CD14-positive monocyte (primary cell): ENCODE measurements at regions not wholly inside any gene's neighbourhood (a gene's known extent, or its start where the extent isn't known, plus 50 kb on each side); places are given as distances from the start of the nearest gene placed in this dataset.

ENCODE experiments used
- DNase-seq, 3 donors: peaks; one replicate each; pipeline ENCODE4 v3.0.0-alpha.2; 2011 to 2022
- H2AFZ ChIP-seq: 2 replicates; pipeline ENCODE4 v1.6.0; 2012; ENCODE audit warnings: mild to moderate bottlenecking, low read depth, low read length, inconsistent platforms; ENCODE audit not compliant: insufficient read depth, poor library complexity, severe bottlenecking
- H3K27ac ChIP-seq, 2 donors: 1 replicate in 1 of 2; 2 replicates in 1 of 2; pipeline ENCODE4 v1.5.1; 2012 to 2013; ENCODE audit warnings: low read length in 2 of 2, control low read depth in 1 of 2, inconsistent platforms in 1 of 2, low read depth in 1 of 2, mild to moderate bottlenecking in 1 of 2
- H3K27me3 ChIP-seq, 2 donors: one replicate each; pipeline versions ENCODE4 v1.6.0 to v1.6.1; 2011 to 2013; ENCODE audit warnings: low read length in 2 of 2; ENCODE audit not compliant: control insufficient read depth in 2 of 2, insufficient read depth in 2 of 2
- H3K36me3 ChIP-seq, 2 donors: replicated peaks in 1 of 2; 1 replicate in 1 of 2; 2 replicates in 1 of 2; pipeline versions ENCODE4 v1.5.1 to v1.6.1; 2012 to 2013; ENCODE audit warnings: low read length in 2 of 2, control low read depth in 1 of 2, inconsistent platforms in 1 of 2, mild to moderate bottlenecking in 1 of 2; ENCODE audit not compliant: insufficient read depth in 2 of 2, control insufficient read depth in 1 of 2
- H3K4me1 ChIP-seq, 2 donors: 1 replicate in 1 of 2; 2 replicates in 1 of 2; pipeline versions ENCODE4 v1.5.1 to v1.6.1; 2012 to 2013; ENCODE audit warnings: low read length in 2 of 2, control low read depth in 1 of 2, inconsistent platforms in 1 of 2, mild to moderate bottlenecking in 1 of 2, moderate library complexity in 1 of 2; ENCODE audit not compliant: insufficient read depth in 2 of 2, control insufficient read depth in 1 of 2
- H3K4me2 ChIP-seq: replicated peaks from 2 replicates; pipeline ENCODE3; 2012; ENCODE audit warnings: low read length, moderate library complexity, mild to moderate bottlenecking; ENCODE audit not compliant: poor library complexity, severe bottlenecking; ENCODE audit errors: extremely low read depth
- H3K4me3 ChIP-seq, 3 experiments: fragments of 200-600 bp in 1 of 3; sonication (generic) in 1 of 3; replicated peaks in 1 of 3; 1 replicate in 2 of 3; 2 replicates in 1 of 3; pipeline ENCODE4 v1.5.1; 2011 to 2013; ENCODE audit warnings: low read length in 3 of 3, mild to moderate bottlenecking in 3 of 3, control low read depth in 2 of 3, low read depth in 2 of 3, inconsistent platforms in 1 of 3, moderate library complexity in 1 of 3
- H3K79me2 ChIP-seq: 2 replicates; pipeline ENCODE4 v1.6.0; 2012; ENCODE audit warnings: mild to moderate bottlenecking, control low read depth, inconsistent platforms, low read length, moderate library complexity; ENCODE audit not compliant: insufficient read depth
- H3K9ac ChIP-seq: 2 replicates; pipeline ENCODE4 v1.6.0; 2017; ENCODE audit warnings: low read length, mild to moderate bottlenecking; ENCODE audit not compliant: insufficient read depth, poor library complexity, severe bottlenecking
- H3K9me3 ChIP-seq, 2 donors: replicated peaks in 1 of 2; 1 replicate in 1 of 2; 2 replicates in 1 of 2; pipeline versions ENCODE4 v1.5.1 to v1.6.1; 2012 to 2013; ENCODE audit warnings: low read length in 2 of 2, control low read depth in 1 of 2; ENCODE audit not compliant: control insufficient read depth in 1 of 2, insufficient read depth in 1 of 2
- H4K20me1 ChIP-seq: 2 replicates; pipeline ENCODE4 v1.6.0; 2012; ENCODE audit warnings: mild to moderate bottlenecking, low read length, control low read depth, moderate library complexity; ENCODE audit not compliant: insufficient read depth
- H3K27ac Mint-ChIP-seq, 7 donors: one replicate each; pipeline ENCODE4 v1.8.0; 2020; ENCODE audit warnings: mild to moderate bottlenecking in 7 of 7, mixed read lengths in 7 of 7, moderate library complexity in 6 of 7, inconsistent platforms in 2 of 7
- H3K27me3 Mint-ChIP-seq, 3 donors: one replicate each; pipeline ENCODE4 v1.8.0; 2021 to 2022; ENCODE audit warnings: low read depth in 3 of 3, mild to moderate bottlenecking in 3 of 3, mixed read lengths in 3 of 3, moderate library complexity in 3 of 3, inconsistent platforms in 1 of 3
- H3K36me3 Mint-ChIP-seq, 2 donors: one replicate each; pipeline ENCODE4 v1.8.0; 2020; ENCODE audit warnings: mixed read lengths in 2 of 2, inconsistent platforms in 1 of 2, mild to moderate bottlenecking in 1 of 2
- H3K4me1 Mint-ChIP-seq: one replicate; pipeline ENCODE4 v1.8.0; 2020; ENCODE audit warnings: mild to moderate bottlenecking, mixed read lengths
- H3K4me3 Mint-ChIP-seq, 2 donors: one replicate each; pipeline ENCODE4 v1.8.0; 2020; ENCODE audit warnings: mild to moderate bottlenecking in 2 of 2, mixed read lengths in 2 of 2, moderate library complexity in 1 of 2
- H3K9me3 Mint-ChIP-seq, 7 donors: one replicate each; pipeline ENCODE4 v1.8.0; 2020 to 2022; ENCODE audit warnings: mixed read lengths in 7 of 7, mild to moderate bottlenecking in 6 of 7, moderate library complexity in 6 of 7, inconsistent platforms in 2 of 7
- WGBS: methylation state at CpG from one replicate; pipeline ENCODE4 v1.1.5; 2013; ENCODE audit warnings: missing lambda C conversion rate; ENCODE audit not compliant: insufficient coverage; 5-methylcytosine and 5-hydroxymethylcytosine counted together
- intact Hi-C, 2 donors: fragments of 100-400 bp; cut with micrococcal nuclease; formaldehyde crosslinking; loops; one replicate each; pipeline versions ENCODE4 v1.15.0 to v1.15.1; 2023
- TF ChIP-seq, protein P1 (sequence below): fragments of 200-600 bp; IDR thresholded peaks from one replicate; pipeline ENCODE4 v1.8.0; 2022; ENCODE audit warnings: antibody characterized with exemption, mild to moderate bottlenecking

DNA sequence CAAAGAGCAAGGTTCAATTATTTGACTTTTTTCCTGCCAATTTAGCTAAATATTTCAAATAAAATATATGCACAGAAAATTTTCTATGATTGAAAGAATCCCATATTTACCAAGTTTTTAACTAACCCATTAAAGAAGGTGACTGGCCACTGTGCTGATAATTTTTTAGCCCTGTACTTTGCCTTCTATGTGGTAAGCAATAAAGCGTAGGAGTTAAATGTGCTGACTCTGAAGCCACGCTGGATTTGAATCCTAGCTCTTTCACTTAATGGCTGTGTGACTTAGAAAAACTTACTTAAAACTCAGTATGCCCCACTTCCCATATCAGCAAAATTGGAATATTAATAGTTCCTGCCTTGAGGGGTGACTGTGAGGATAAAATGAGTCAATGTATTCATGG lies 82.1 kb downstream of the NEUROD6 start:
- no peaks in the 10 kb centered on the region for H3K36me3 ChIP-seq
- Mint-ChIP-seq H3K4me3 (no peak overlapping the region), H3K36me3 (no peaks in the 10 kb centered on the region), H3K9me3 (peaks cover 0 to 6% (median 0%) of the 10 kb centered on the region in 7 donors), H3K27ac (no peak overlapping the region), H3K27me3 (no peaks in the 10 kb centered on the region), H3K4me1 (no peaks in the 10 kb centered on the region)
- no CpG with 5 or more reads among the region's 2 CpGs for WGBS
- intact Hi-C loops = no loop called here
- TF ChIP-seq, protein P1, sequence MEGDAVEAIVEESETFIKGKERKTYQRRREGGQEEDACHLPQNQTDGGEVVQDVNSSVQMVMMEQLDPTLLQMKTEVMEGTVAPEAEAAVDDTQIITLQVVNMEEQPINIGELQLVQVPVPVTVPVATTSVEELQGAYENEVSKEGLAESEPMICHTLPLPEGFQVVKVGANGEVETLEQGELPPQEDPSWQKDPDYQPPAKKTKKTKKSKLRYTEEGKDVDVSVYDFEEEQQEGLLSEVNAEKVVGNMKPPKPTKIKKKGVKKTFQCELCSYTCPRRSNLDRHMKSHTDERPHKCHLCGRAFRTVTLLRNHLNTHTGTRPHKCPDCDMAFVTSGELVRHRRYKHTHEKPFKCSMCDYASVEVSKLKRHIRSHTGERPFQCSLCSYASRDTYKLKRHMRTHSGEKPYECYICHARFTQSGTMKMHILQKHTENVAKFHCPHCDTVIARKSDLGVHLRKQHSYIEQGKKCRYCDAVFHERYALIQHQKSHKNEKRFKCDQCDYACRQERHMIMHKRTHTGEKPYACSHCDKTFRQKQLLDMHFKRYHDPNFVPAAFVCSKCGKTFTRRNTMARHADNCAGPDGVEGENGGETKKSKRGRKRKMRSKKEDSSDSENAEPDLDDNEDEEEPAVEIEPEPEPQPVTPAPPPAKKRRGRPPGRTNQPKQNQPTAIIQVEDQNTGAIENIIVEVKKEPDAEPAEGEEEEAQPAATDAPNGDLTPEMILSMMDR = no peak
- H3K27me3 ChIP-seq = no peaks in the 10 kb centered on the region
- no peak overlapping the region for H2AFZ ChIP-seq
- DNase-seq = no peak
- no peak overlapping the region for H3K4me3 ChIP-seq
- H4K20me1 ChIP-seq = no peaks in the 10 kb centered on the region
- no peak overlapping the region for H3K9ac ChIP-seq
- no peaks in the 10 kb centered on the region for H3K4me1 ChIP-seq
- no peak overlapping the region for H3K4me2 ChIP-seq
- H3K79me2 ChIP-seq = no peaks in the 10 kb centered on the region
- H3K27ac ChIP-seq = no peak overlapping the region
- no peaks in the 10 kb centered on the region for H3K9me3 ChIP-seq

DNA sequence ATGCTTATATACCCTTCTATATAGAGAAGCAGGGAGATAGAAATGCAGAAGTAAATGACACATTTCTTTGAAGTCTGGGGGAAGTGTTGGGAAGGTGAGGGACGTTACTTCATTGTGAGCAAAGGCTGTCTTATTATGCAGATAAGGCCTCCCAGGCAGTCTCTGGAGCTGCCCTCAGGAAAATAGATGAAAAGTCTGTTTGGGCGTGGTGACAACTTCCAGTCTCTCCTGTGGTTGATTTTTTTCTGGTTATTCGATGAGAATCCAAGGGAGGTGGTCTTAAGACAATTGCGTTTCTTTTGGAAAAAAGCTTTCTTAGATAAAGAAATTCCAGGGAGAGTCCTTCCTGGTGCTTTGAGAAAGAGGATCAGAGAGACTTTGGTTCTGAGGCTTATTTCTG lies 84.0 kb downstream of the NEUROD6 start:
- Histone ChIP-seq H3K9me3 (no peaks in the 10 kb centered on the region), H3K27me3 (no peaks in the 10 kb centered on the region), H3K4me3 (no peak overlapping the region), H2AFZ (no peak overlapping the region), H3K27ac (no peak overlapping the region), H3K36me3 (no peaks in the 10 kb centered on the region), H3K4me2 (no peak overlapping the region), H3K9ac (no peak overlapping the region), H3K4me1 (no peaks in the 10 kb centered on the region), H3K79me2 (no peaks in the 10 kb centered on the region), H4K20me1 (no peaks in the 10 kb centered on the region)
- no peak for DNase-seq
- TF ChIP-seq, protein P1 = no peak
- Mint-ChIP-seq H3K27ac (no peak overlapping the region), H3K36me3 (no peaks in the 10 kb centered on the region), H3K9me3 (peaks cover 0 to 6% (median 0%) of the 10 kb centered on the region in 7 donors), H3K4me1 (no peaks in the 10 kb centered on the region), H3K4me3 (no peak overlapping the region), H3K27me3 (peaks cover 1 to 3% (median 1%) of the 10 kb centered on the region in 3 donors)
- intact Hi-C loops = no loop called here
- WGBS = 61% methylated on average over 3 of the region's 4 CpGs
